ENCODE measurements at regions not wholly inside any gene's neighbourhood (a gene's known extent, or its start where the extent isn't known, plus 50 kb on each side); places are given as distances from the start of the nearest gene placed in this dataset.

- peaks cover 13% of the 10 kb centered on the region for H3K4me1 ChIP-seq (replicated peaks; ENCODE audit: insufficient read depth)
- CTCF ChIA-PET = no interaction called here
- H3K9me2 ChIP-seq (ENCODE audit: insufficient read depth) = no peaks in the 10 kb centered on the region
- no TSS peak for BruUV-seq (replicated peaks)
- no peak for TF ChIP-seq CTCF (conservative IDR thresholded peaks at IDR 0.05)
- no peak for TF ChIP-seq EZH2 (IDR thresholded peaks at IDR 0.05; ENCODE audit: low read depth)
- H4K20me1 ChIP-seq (ENCODE audit: insufficient read depth) = no peaks in the 10 kb centered on the region
- no peaks in the 10 kb centered on the region for H3K79me2 ChIP-seq (ENCODE audit: low read depth)
- no peak for DNase-seq
- no peak overlapping the region for H3K4me2 ChIP-seq
- peaks cover 8% of the 10 kb centered on the region; the same call in 1 of the 2 replicates for H3F3A ChIP-seq (ENCODE audit: insufficient read depth, low read depth)
- no peak overlapping the region for H3K27ac ChIP-seq
- H2AFZ ChIP-seq = no peak overlapping the region
- intact Hi-C loops (cut with micrococcal nuclease; ENCODE audit: unreplicated experiment) = loop anchor here (10.0 kb wide), 1 partner anchor 394 kb away; no protein-coding TSS in a partner anchor
- POLR2A ChIA-PET (ENCODE audit: unreplicated experiment) = no interaction called here
- H3K4me3 ChIP-seq = no peak overlapping the region
- H3K36me3 ChIP-seq (ENCODE audit: low read depth) = no peaks in the 10 kb centered on the region
- peaks cover 12% of the 10 kb centered on the region for H3K9me3 ChIP-seq (ENCODE audit: insufficient read depth, low read depth)
- no peaks in the 10 kb centered on the region for H3K27me3 ChIP-seq (ENCODE audit: insufficient read depth, low read depth)
Observed at GRCh38 chr12:65690477-65690876, 133.8 kb upstream of the HMGA2 start.

DNA sequence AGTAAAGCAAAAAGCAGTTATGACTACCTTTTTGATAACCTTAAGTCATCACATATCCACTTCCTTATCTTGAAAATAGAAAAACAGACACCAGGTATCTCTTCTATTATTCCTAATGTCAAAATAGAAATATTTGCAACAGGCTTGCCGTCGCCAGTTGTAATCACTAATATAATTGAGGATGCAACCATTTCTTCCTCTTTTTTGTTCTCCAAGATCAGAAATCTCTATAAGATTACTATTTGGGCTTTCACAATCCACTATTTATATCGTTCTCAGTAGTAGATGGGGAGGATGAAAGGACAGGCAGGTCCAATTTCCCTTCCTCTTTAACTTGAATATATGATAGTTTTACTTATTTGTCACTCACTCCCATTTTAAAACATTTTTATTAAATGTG, 130.2 kb upstream of the HMGA2 start:
- no TSS peak for BruUV-seq (replicated peaks)

DNA sequence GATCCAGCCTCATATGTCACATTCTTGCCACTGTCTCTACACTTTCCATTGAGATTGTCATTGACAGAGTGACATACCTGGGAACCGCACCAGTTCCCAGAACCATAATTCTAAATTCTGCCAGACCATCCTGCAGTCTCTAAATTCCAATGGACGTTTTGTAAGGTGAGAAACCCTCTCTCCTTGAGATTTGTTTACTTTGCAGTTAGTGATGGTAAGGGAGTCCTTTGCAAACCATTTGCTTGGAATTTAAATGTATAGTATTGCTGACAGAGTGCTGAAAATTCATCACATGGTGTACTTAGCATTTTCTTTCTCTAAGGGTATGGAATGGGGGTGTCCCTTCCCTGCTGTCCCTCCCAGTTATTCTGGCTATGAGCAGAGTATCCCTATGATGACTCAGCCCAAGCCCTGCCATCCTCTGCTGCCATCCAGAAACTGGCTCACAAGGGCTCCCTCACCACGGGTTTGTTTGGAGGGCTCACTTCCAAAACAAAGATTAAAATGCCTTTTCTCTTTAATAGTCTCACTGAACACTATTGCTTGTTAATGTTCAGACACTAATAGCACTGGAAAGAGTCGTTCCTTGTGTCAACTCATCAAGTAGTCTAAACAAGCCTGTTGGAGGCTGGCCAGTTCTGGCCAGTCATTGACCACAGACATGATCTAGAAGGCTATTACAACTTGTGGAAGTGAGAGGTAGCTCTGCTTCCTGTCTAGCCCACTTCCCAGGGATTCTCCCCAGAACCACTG, 129.0 kb upstream of the HMGA2 start:
- DNase-seq = peak; percentile 54 to 86
- Histone ChIP-seq H3K36me3 (ENCODE audit: low read depth) (no peaks in the 10 kb centered on the region), H3K79me2 (ENCODE audit: low read depth) (no peaks in the 10 kb centered on the region), H4K20me1 (ENCODE audit: insufficient read depth) (no peaks in the 10 kb centered on the region), H3K4me1 (replicated peaks; ENCODE audit: insufficient read depth) (peaks cover 25% of the 10 kb centered on the region), H3K27me3 (ENCODE audit: insufficient read depth, low read depth) (no peaks in the 10 kb centered on the region), H3K4me2 (peak overlapping the region; percentile 42), H3K9me3 (ENCODE audit: insufficient read depth, low read depth) (peaks cover 10% of the 10 kb centered on the region), H3K4me3 (no peak overlapping the region), H3K9me2 (ENCODE audit: insufficient read depth) (no peaks in the 10 kb centered on the region), H3F3A (ENCODE audit: insufficient read depth, low read depth) (peaks cover 16% of the 10 kb centered on the region), H3K27ac (peak overlapping the region; percentile 24), H2AFZ (no peak overlapping the region)
- ChIA-PET POLR2A (ENCODE audit: unreplicated experiment) (interaction anchor here (0.7 kb wide), 1 partner anchor 84 kb away, joined by 9 read pairs; no protein-coding TSS in a partner anchor), CTCF (interaction anchor here (0.7 kb wide), 2 partner anchors 60 to 184 kb away, joined by 3 to 9 read pairs; no protein-coding TSS in a partner anchor)
- no TSS peak for BruUV-seq (replicated peaks)
- intact Hi-C loops (cut with micrococcal nuclease; ENCODE audit: unreplicated experiment) = loop anchor here (5.0 to 10.0 kb wide), 2 partner anchors 182 to 390 kb away; no protein-coding TSS in a partner anchor
- TF ChIP-seq EZH2 (IDR thresholded peaks at IDR 0.05; ENCODE audit: low read depth) = no peak
- no peak for TF ChIP-seq CTCF (conservative IDR thresholded peaks at IDR 0.05)

More for the DNA sequence above, 130.2 kb upstream of the HMGA2 start:
- Histone ChIP-seq H3K9me3 (ENCODE audit: insufficient read depth, low read depth) (peaks cover 12% of the 10 kb centered on the region), H3K9me2 (ENCODE audit: insufficient read depth) (no peaks in the 10 kb centered on the region), H3K27me3 (ENCODE audit: insufficient read depth, low read depth) (no peaks in the 10 kb centered on the region), H3K36me3 (ENCODE audit: low read depth) (no peaks in the 10 kb centered on the region), H3K4me1 (replicated peaks; ENCODE audit: insufficient read depth) (peaks cover 25% of the 10 kb centered on the region), H3F3A (ENCODE audit: insufficient read depth, low read depth) (peaks cover 16% of the 10 kb centered on the region), H3K79me2 (ENCODE audit: low read depth) (no peaks in the 10 kb centered on the region), H2AFZ (no peak overlapping the region), H3K27ac (no peak overlapping the region), H3K4me2 (no peak overlapping the region), H4K20me1 (ENCODE audit: insufficient read depth) (no peaks in the 10 kb centered on the region), H3K4me3 (no peak overlapping the region)
- DNase-seq = no peak
- CTCF ChIA-PET = no interaction called here
- POLR2A ChIA-PET (ENCODE audit: unreplicated experiment) = no interaction called here
- intact Hi-C loops (cut with micrococcal nuclease; ENCODE audit: unreplicated experiment) = loop anchor here (10.0 kb wide), 1 partner anchor 391 kb away; no protein-coding TSS in a partner anchor
- TF ChIP-seq CTCF (conservative IDR thresholded peaks at IDR 0.05) = no peak
- TF ChIP-seq EZH2 (IDR thresholded peaks at IDR 0.05; ENCODE audit: low read depth) = no peak

Data from PC-9 (cell line).